ENCODE measurements at regions not wholly inside any gene's neighbourhood (a gene's known extent, or its start where the extent isn't known, plus 50 kb on each side); places are given as distances from the start of the nearest gene placed in this dataset.
A peak's percentile ranks its signal among the peaks of the same experiment; 100 is the strongest.

- peak; percentile 80 for TF ChIP-seq CTCF (IDR thresholded peaks at IDR 0.05; ENCODE audit: low read length)
- no peak for TF ChIP-seq EZH2 (IDR thresholded peaks at IDR 0.05; ENCODE audit: borderline replicate concordance, low read length)
Observed at GRCh38 chr12:98424726-98425401, 90.5 kb upstream of the TMPO start.
